Limb (tissue), 2 donors: ENCODE measurements at regions not wholly inside any gene's neighbourhood (a gene's known extent, or its start where the extent isn't known, plus 50 kb on each side); places are given as distances from the start of the nearest gene placed in this dataset.
"Not testable (repeated sequence)": the region's sequence is repeated elsewhere in the genome, so short reads cannot be mapped to it uniquely, and the experiment has no call there.

Source experiments
- DNase-seq, 2 donors: peaks; one replicate each; pipeline ENCODE4 v3.0.0-alpha.2; 2016; ENCODE audit errors: extremely low spot score in 2 of 2

- DNase-seq: no peak
These were observed 252.6 kb downstream of the TMEM47 start for GRCh38 chrX:34404386-34405070.

GRCh38 chrX:34401411-34401810 lies 255.7 kb downstream of the TMEM47 start:
- no peak for DNase-seq

- DNase-seq: no peak
These were observed 250.3 kb upstream of the FAM47A start for GRCh38 chrX:34382416-34382815.

GRCh38 chrX:34381241-34381640 lies 249.1 kb upstream of the FAM47A start:
- DNase-seq: no peak

GRCh38 chrX:34379891-34380290 lies 247.8 kb upstream of the FAM47A start:
- no peak for DNase-seq

- DNase-seq: no peak
These were observed 245.5 kb upstream of the FAM47A start for GRCh38 chrX:34377645-34378044.

GRCh38 chrX:34371754-34372153 lies 239.6 kb upstream of the FAM47A start:
- DNase-seq: no peak

- peak; percentile 5 to 35 for DNase-seq
These were observed 233.4 kb upstream of the FAM47A start for GRCh38 chrX:34365471-34365870.

GRCh38 chrX:34350561-34351335 lies 218.6 kb upstream of the FAM47A start:
- DNase-seq: no peak

- DNase-seq: no peak
These were observed 210.9 kb upstream of the FAM47A start for GRCh38 chrX:34343001-34343400.

GRCh38 chrX:34341814-34342213 lies 209.7 kb upstream of the FAM47A start:
- no peak for DNase-seq

- DNase-seq: peak in 1 of 2 donors; percentile 1
These were observed 209.1 kb upstream of the FAM47A start for GRCh38 chrX:34341258-34341657.

GRCh38 chrX:34338046-34338445 lies 205.9 kb upstream of the FAM47A start:
- no peak for DNase-seq

GRCh38 chrX:34335376-34335775 lies 203.3 kb upstream of the FAM47A start:
- DNase-seq: not testable (repeated sequence)

- peak in 1 of 2 donors; percentile 4 for DNase-seq
These were observed 200.2 kb upstream of the FAM47A start for GRCh38 chrX:34332334-34332733.

GRCh38 chrX:34325460-34325859 lies 193.3 kb upstream of the FAM47A start:
- no peak for DNase-seq

GRCh38 chrX:34320424-34320823 lies 188.3 kb upstream of the FAM47A start:
- not testable (repeated sequence) for DNase-seq

GRCh38 chrX:34300871-34301270 lies 168.8 kb upstream of the FAM47A start:
- DNase-seq: peak; percentile 17 to 30

- no peak for DNase-seq
These were observed 167.4 kb upstream of the FAM47A start for GRCh38 chrX:34299451-34299967.

GRCh38 chrX:34294665-34295064 lies 162.6 kb upstream of the FAM47A start:
- no peak for DNase-seq

GRCh38 chrX:34288782-34289181 lies 156.7 kb upstream of the FAM47A start:
- no peak for DNase-seq

- DNase-seq: no peak
These were observed 147.9 kb upstream of the FAM47A start for GRCh38 chrX:34279866-34280560.
